ENCODE measurements at regions not wholly inside any gene's neighbourhood (a gene's known extent, or its start where the extent isn't known, plus 50 kb on each side); places are given as distances from the start of the nearest gene placed in this dataset.

GRCh38 chr9:30997291-30997690 lies 1387.2 kb upstream of the ACO1 start:
- no peaks in the 10 kb centered on the region for H3K4me1 Mint-ChIP-seq
- TF ChIP-seq CTCF (IDR thresholded peaks at IDR 0.05) (no peak), EZH2phosphoT487 (IDR thresholded peaks at IDR 0.05) (no peak), EZH2 (IDR thresholded peaks at IDR 0.05) (no peak)
- Histone ChIP-seq H2AFZ (replicated peaks) (no peak overlapping the region), H4K20me1 (ENCODE audit: low read depth) (no peaks in the 10 kb centered on the region), H3K4me2 (no peak overlapping the region), H3K79me2 (ENCODE audit: low read depth) (no peaks in the 10 kb centered on the region), H3K27ac (no peak overlapping the region), H3K4me1 (no peaks in the 10 kb centered on the region), H3K9ac (no peak overlapping the region), H3K4me3 (no peak overlapping the region), H3K9me3 (ENCODE audit: low read depth) (no peaks in the 10 kb centered on the region), H3K36me3 (no peaks in the 10 kb centered on the region), H3K27me3 (no peaks in the 10 kb centered on the region), H3F3A (ENCODE audit: low read depth) (no peaks in the 10 kb centered on the region)
- H3K4me3 Mint-ChIP-seq, result no peak overlapping the region
- no peaks in the 10 kb centered on the region for H3K27me3 Mint-ChIP-seq (ENCODE audit: insufficient read depth, low read depth)
- H3K27ac Mint-ChIP-seq, result no peak overlapping the region
- H3K36me3 Mint-ChIP-seq, result peaks cover 2% of the 10 kb centered on the region
- DNase-seq (ENCODE audit: low spot score), result no peak
- peaks cover 11% of the 10 kb centered on the region for H3K9me3 Mint-ChIP-seq

GRCh38 chr9:31005086-31005665 lies 1379.3 kb upstream of the ACO1 start:
- Histone ChIP-seq H3K4me3 (no peak overlapping the region), H3K79me2 (ENCODE audit: low read depth) (no peaks in the 10 kb centered on the region), H2AFZ (replicated peaks) (no peak overlapping the region), H3K36me3 (no peaks in the 10 kb centered on the region), H3K27ac (no peak overlapping the region), H4K20me1 (ENCODE audit: low read depth) (no peaks in the 10 kb centered on the region), H3K27me3 (no peaks in the 10 kb centered on the region), H3F3A (ENCODE audit: low read depth) (no peaks in the 10 kb centered on the region), H3K4me1 (no peaks in the 10 kb centered on the region), H3K9ac (no peak overlapping the region), H3K4me2 (no peak overlapping the region), H3K9me3 (ENCODE audit: low read depth) (no peaks in the 10 kb centered on the region)
- Mint-ChIP-seq H3K4me1 (no peaks in the 10 kb centered on the region), H3K4me3 (no peak overlapping the region), H3K27me3 (ENCODE audit: insufficient read depth, low read depth) (no peaks in the 10 kb centered on the region), H3K9me3 (peaks cover 22% of the 10 kb centered on the region), H3K36me3 (peaks cover 2% of the 10 kb centered on the region), H3K27ac (no peak overlapping the region)
- no peak for DNase-seq (ENCODE audit: low spot score)
- no peak for TF ChIP-seq EZH2phosphoT487 (IDR thresholded peaks at IDR 0.05)
- TF ChIP-seq CTCF (IDR thresholded peaks at IDR 0.05), result no peak
- TF ChIP-seq EZH2 (IDR thresholded peaks at IDR 0.05), result no peak

GRCh38 chr9:31013371-31013770 lies 1371.1 kb upstream of the ACO1 start:
- no peak overlapping the region for H3K27ac Mint-ChIP-seq
- no peak overlapping the region for H3K4me3 ChIP-seq
- no peaks in the 10 kb centered on the region for H3K79me2 ChIP-seq (ENCODE audit: low read depth)
- DNase-seq (ENCODE audit: low spot score), result no peak
- TF ChIP-seq EZH2 (IDR thresholded peaks at IDR 0.05) (no peak), CTCF (IDR thresholded peaks at IDR 0.05) (no peak), EZH2phosphoT487 (IDR thresholded peaks at IDR 0.05) (no peak)
- no peaks in the 10 kb centered on the region for H3K4me1 Mint-ChIP-seq
- no peaks in the 10 kb centered on the region for H3K9me3 ChIP-seq (ENCODE audit: low read depth)
- no peak overlapping the region for H3K27ac ChIP-seq
- no peaks in the 10 kb centered on the region for H3K27me3 Mint-ChIP-seq (ENCODE audit: insufficient read depth, low read depth)
- H3K9me3 Mint-ChIP-seq, result peaks cover 5% of the 10 kb centered on the region
- H4K20me1 ChIP-seq (ENCODE audit: low read depth), result no peaks in the 10 kb centered on the region
- H2AFZ ChIP-seq (replicated peaks), result no peak overlapping the region
- no peaks in the 10 kb centered on the region for H3K36me3 ChIP-seq
- no peak overlapping the region for H3K4me2 ChIP-seq
- no peak overlapping the region for H3K4me3 Mint-ChIP-seq
- H3K9ac ChIP-seq, result no peak overlapping the region
- no peaks in the 10 kb centered on the region for H3K36me3 Mint-ChIP-seq
- H3K27me3 ChIP-seq, result no peaks in the 10 kb centered on the region
- no peaks in the 10 kb centered on the region for H3K4me1 ChIP-seq
- H3F3A ChIP-seq (ENCODE audit: low read depth), result no peaks in the 10 kb centered on the region

All from neural progenitor cell (in vitro differentiated cells).